Bone marrow (tissue), 2 donors: ENCODE measurements at regions not wholly inside any gene's neighbourhood (a gene's known extent, or its start where the extent isn't known, plus 50 kb on each side); places are given as distances from the start of the nearest gene placed in this dataset.
A peak's percentile ranks its signal among the peaks of the same experiment; 100 is the strongest.

Experiments used
- DNase-seq, 2 donors: peaks; one replicate each; lab custom pipeline; 2025; lab: John Stamatoyannopoulos, UW

DNA sequence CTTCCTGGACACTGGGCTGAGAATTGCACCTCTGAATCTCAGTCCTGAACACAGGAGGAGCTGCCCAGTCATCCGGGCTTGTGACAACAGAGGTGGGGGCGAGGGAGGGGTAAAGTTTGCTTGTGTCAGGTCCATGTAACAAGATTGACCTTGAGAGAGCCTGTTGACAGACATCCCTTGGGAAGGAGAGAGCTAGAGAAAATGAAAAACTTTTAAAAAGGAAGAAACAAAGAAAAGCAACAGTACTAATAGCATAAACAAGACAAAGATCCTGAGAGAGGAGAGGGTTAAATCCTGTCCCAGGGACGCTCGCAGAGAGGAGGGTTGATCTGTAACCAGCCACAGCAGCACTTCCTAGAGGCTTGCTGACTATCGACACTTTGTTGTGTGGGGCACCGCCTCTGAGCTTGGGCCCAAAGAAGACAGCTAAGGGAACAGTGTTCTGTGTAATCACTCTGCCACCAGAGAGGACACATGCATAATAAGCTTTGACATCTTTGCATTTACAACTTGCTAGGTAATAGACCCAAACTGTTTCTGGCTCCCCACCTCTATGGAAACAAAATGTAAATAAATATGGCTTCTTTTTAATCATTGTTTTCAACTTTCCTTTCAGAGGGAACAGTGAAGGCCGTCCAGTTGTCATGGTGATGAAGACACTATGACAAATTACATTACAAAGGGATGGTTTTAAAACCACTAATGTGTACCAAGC is 363.7 kb downstream of the CSNK1G3 start:
- DNase-seq = no peak

DNA sequence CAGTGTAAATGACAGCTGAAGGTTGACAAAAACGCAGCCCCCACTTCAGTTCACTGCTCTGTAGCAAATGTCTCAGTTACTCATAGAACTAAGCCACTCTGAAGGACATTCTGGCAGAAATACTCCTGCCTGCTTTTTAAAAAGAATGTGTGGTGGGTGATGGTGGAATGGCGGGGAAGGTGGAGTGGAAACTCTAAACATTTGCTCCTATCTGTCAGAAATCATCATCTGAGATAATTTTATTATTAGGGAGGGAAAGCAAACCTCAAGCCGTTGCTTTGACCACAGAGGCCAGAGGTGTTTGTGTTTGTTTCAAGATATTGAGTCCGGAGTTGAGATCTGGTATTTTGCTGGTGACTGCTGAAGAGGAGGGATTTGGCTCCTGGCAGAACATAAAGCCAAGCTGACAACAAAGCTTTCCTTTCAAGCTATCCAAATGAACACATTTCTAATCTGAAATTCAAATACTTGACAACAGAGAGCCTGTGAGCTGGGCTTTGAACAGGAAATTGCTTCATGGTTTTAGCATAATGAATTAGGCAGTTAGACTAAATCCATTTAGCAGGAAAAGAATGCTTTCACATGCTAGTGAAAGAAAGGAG is 362.7 kb downstream of the CSNK1G3 start:
- no peak for DNase-seq

DNA sequence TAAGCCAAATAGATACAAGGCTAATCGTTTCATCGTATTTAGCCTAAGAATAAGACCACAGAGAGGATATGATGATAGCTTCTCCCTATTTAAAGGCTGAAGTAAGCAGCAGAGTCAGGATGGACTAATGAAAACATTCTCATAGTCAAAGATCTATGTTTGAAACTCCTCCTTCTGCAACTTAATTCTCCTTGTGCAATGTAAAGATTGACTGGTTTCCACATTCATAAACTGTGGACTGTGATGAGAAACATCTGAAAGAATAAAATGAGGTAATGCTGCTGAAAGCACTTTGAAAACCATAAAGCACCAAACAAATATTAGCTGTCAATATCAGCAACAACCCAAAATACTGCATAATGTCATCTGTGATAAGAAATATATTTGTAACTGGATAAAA is 361.9 kb downstream of the CSNK1G3 start:
- DNase-seq = no peak

DNA sequence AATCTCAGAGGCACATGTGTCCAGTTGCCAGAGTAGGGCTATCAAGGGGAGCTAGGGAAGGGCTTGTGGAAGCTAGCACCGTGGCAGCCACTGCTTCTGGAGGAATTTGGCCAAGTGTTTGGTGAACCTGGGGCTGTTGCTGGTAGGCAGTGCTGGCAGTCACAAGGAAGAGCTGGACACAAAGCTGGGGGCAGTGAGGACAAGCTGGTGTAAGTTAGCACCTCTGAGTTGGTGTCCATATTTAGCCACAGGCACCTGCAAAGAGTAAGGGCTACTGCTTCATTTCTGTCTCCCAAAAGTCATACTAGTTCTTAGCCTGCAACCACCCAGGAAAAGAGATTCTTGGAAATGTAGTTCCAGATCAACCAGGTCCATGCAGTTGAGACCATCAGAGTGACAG is 359.4 kb downstream of the CSNK1G3 start:
- DNase-seq = no peak

DNA sequence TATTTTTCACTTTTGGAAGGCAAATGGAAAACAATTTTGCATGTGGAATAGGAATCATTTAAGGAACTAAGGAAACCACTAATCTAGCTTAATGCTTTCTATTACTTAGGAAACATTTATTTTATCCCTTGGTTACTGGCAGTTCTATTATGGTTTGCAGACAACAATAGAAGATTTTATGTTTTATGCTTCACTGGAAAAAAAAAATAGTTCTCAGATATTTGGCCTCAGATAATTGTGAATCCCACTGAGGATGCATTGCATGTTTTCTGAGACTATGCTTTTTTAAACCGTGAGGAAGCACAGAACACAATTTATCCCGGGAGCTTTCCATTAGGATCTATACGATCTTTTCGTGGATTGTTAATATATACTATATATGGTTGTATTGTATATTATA is 356.9 kb downstream of the CSNK1G3 start:
- no peak for DNase-seq

DNA sequence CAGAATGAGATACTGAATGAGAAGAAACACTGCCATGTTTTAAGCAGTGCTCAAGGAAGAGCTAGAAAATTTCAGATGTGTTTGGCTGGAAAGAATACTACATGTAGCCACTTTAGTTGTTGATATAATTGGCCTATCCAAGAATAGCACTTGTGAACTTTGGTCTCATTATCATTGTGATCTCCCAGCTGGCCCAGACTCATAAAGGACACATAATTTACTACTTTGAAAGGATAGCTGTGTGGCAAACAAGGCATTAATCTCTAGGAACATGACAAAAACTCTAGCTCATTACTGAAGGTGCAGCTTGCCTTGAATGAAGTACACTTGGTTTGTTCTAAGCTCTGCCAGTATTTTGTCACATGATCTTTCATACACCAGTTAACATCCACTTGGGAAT is 356.3 kb downstream of the CSNK1G3 start:
- no peak for DNase-seq

DNA sequence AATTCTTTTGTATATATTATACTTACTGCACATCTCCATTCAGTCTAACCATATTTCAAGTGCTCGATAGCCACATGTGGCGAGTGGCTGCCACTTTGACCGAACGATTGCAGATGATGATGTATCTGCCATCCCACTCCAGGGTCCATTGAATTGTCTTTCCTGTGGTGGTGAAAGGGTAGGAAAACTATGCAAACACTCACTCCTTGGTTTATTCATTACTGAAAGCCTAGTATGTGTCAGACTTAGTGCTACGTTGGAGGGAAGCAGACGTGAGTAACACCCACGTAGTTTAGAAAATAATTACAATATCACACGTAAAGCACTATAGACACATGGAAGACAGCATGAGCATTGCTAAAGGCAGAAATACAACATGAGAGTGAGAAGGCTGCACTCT is 353.7 kb downstream of the CSNK1G3 start:
- no peak for DNase-seq

DNA sequence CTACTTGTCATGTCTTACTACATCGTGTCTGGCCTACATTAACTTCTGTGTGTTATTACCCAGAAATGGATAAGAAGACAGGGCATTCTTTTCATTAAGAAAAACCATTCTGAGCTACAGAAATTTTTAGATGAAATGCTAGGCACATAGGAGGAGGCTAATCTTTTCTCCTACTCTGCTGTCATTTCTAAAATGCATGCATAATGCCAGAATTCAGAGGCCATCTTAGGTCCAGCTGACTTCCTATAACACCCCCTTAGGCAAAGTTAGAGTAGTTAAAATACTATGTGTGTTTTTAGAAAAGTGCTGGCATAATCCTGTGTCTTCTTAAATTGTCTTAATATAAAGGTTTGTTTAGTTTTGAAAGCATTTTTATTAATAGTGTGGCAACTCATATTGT is 352.6 kb downstream of the CSNK1G3 start:
- DNase-seq = no peak

DNA sequence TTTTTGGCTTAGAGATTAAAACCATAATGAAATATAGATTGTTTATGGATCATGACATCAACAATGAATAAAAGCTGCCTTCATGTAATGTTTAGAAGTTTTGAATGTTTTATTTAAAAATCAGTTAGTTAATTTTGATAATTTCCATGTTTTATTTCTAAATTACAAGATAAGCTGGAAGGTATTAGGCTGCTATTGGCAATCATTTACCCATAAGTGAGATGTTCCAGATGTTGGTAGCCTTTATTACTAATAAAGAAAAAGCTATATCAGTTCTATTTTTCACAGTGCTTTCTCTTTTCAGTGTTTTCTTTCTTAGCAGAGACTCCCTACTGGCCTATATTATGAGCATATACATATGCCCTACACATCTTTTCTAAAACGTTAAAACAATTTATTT is 347.0 kb downstream of the CSNK1G3 start:
- DNase-seq = no peak

DNA sequence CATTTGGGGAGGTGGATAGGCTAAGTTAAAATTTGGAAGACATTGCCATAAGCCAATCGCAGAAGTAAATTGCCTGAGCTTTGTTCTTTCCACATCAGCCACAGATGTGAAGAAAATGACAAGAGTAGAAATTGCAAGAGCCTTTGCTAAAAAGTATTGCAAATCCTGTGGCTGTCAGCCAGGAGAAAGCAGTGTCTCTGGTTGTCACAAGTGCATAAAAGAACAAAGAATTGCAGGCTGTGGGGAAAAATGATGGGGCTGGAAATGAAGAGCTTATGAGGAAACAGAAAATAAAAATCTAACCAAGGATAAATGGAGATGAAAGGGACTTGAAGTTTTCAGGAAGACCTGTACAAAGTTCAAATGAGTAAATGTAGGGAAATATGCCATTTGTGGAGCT is 344.8 kb downstream of the CSNK1G3 start:
- DNase-seq = no peak

DNA sequence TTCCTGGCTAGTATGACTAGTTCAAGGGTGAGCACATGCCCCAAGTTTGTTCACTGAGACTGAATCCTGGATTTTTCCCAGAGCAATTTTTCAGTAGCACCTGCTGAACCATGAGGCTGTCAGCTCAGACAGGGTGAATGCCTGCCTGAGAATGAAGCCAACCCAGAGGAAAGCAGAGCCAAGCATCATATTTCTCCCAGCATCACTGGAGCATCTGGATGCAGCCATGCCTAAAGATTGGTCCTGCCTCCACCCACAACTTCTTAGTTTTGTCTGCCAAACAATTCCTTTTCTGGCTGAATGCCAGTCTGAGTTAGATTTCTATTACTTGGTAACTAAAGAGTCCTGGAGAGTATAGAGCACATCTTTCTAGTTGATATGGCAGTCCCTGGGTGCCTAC is 343.6 kb downstream of the CSNK1G3 start:
- DNase-seq = no peak

DNA sequence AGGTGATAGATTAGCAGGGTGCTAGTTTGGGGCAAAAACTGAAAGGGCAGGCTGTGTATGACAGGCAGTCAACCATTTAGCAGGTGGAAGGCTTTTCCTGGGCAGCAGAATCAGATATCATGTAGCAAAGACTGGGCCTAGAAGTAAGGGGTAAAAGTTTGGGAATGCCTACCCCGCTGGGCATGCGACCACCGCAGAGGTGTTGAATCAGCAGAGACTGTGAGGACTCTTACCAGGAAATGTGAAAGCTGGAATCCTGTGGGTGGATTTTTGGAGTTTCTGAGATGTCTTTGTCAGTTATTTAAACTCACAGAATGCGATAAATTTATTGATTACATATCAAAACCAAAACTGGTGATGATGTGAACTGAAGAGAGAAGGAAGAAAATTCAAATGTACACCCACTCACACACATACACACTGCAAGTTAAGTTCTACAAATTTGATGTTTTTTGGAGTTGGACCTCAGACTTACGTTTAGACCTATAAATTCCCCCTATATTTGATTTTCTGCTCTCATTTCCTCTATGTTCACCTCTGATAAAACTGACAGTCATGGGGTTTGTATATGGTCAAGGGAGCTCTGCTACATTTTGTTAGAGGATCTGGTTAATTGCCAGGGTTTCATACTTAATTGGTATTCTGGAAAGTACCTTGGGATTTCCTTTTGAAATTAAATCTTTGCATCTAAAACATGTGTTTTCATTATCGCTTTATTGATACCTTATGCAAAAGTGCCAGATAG is 333.6 kb downstream of the CSNK1G3 start:
- no peak for DNase-seq

DNA sequence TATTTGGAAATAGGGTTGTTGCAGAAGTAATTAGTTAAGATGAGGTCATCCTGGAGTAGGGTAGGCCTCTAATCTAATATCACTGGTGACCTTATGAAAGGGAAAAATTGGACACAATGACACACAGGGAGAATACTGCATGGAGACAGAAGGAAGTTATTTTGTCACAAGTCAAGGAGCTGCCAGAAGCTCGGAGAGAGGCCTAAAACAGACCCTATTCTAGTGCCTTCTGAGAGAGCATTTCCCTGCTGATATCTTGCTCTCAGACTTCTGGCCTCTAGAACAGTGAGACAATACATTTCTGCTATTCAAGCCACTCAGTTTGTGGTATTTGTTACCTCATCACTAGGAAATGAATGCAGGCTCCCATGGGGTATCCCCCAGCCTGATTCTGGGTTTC is 332.9 kb downstream of the CSNK1G3 start:
- DNase-seq = no peak

DNA sequence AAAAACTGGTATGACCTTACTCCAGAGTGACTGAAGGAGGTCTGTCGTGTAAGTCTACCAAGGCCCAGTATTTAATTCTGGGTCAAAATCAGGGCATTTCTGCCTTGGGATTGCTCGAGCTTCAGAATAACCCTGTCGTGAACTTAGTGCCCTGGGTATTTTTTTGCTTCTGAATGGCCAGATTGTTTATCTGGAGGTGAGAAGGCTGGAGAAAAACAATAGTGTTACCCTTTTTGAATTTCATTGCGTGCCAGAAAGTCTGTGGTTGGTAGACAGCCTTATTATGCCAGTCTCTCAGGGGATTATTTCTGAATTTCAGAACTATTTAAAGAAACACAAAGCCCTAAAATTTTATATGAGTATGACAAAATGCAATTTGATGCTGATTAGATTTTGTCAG is 323.4 kb downstream of the CSNK1G3 start:
- no peak for DNase-seq

DNA sequence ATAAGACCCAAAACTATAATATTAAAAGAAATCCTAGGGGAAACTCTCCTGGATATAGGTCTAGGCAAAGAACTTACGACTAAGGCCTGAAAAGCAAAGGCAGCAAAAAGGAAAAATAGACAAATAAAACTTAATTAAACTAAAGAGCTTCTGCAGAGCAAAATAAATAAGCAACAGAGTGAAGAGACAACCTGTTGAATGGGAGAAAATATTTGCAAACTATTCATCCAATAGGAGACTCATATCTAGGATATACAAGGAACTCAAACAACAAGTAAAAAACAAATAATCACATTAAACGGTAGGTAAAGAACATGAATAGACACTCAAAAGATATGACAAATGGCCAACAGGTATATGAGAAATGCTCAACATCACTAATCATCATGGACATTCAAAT is 318.6 kb downstream of the CSNK1G3 start:
- no peak for DNase-seq

DNA sequence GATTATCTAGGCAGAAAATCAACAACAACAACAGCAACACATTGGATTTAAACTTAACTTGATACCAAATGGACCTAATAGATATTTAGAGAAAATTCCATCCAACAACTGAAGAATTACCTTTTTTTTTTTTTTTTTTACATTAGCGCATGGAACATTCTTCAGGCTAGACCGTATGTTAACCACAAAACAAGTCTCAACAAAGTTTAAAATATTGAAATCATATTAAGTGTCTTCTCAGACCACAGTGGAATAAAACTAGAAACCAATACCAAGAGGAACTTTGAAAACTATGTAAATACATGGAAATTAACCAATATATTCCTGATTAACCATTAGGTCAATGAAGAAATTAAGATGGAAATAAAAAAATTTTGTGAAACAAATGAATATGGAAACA is 315.8 kb downstream of the CSNK1G3 start:
- DNase-seq = no peak

DNA sequence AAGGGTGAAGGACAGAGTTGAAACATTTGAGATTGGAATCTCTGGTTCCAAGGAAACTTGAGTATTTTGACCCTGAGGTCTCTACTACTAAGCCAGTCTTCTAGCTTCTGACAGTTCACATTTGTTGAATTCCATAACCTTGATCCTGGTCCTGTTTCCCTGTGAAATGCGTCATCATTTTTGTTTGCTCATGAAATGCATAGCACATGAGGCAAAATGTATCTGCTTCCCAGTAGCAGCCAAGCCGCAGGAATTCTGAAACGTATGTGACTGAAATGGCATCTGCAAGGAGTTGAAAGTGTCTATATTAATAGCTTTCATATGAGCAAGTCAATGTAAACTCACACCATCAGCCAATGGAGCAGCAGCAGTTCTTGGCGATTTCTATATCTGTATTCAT is 307.9 kb downstream of the CSNK1G3 start:
- DNase-seq = no peak

DNA sequence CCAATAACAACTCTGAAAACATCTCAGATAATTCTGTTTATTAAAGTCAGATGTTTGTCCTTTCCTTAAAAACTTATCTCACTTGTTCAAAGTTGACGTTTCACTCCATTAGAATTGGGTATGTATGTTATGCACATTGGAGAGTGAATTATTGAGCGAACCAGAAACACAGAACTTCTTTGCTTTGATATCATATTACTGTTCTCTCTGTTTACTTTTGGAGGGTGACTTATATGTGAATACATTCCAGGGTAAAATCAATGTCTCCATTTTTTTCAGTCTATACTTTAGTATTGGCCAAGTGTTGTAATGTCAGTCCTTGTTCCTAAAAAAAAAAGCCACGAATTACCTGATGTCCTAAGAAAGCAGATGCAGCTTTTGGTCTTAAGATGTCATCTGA is 307.4 kb downstream of the CSNK1G3 start:
- no peak for DNase-seq

DNA sequence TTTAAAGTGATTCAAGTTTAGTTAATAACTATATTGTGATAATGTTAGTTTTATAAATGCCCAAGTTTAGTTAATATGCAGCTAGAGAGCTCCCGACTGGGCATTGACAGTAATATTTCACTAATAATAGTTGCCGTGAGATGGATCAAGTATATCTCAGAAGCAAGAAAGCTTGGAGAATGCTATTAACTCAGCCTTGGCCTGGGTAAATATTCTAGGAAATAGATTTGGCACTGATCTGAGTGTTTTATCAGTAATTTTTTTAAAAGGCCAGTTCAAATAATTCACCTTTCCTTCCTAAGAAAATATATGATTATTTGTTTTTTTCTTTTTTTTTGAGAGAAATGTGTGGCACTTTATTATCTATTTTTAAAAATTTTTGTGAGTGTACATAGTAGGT is 305.3 kb downstream of the CSNK1G3 start:
- no peak for DNase-seq

DNA sequence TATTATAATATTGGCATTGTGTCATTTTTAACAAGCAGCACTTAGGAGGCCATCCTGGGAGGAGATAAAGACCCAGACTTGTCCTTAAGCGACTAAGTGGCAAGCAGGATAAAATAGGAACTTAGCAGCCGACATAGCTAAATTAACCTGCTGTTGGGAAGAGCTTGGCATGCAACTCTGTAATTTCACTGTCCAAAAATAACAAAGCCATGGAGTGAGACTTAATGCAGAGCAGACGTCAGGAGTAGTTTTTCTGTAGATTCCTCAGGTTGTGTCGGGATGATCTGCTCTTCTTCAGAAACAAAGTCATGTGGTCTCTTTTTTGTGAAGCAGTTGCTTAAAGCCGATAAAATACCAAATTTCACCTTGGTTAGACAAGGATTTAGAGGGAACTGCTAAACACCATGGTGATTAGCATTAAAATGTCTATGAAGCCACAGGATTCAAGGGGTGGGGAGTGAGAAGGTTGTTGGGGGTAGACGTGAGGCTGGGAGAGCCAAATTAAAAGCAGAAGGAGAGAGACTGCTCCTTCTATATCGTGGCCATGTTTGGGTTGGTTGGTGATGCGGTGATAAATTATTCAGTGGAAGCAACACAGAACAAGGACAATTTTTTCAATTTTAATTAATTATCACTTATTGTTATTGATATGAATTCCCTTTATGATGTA is 303.0 kb downstream of the CSNK1G3 start:
- DNase-seq = no peak

DNA sequence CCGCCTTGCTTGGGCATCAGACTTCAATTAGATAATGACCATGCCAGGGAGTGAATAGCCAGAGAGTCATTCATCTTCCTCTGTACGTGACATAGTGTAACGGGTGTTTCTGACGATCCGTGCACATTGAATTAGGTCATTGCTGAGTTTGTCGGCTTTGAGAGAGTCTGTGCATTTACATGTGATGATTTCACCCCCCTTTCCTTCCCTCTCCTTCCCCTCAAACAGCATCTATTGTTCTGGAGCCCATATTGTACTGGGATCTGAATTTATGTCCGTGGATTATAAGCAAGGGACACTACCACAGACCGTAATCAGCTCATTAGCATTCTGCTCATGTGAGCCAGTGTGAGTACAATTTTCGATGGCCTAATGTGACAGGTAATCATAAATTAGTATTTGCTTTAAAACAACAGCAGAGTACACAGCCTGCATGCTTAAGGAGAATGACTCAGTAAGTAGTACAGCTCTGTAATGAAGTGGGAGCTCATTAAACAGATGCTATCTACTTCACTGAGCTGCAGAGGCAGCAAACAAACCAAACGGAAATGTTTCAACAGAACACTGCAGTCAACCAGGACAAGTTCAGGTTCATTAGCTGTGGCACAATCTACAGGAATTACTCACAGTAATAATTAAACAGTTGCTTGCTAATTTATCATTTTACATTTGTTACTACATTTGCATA is 302.1 kb downstream of the CSNK1G3 start:
- peak in 1 of 2 donors; percentile 56 for DNase-seq

DNA sequence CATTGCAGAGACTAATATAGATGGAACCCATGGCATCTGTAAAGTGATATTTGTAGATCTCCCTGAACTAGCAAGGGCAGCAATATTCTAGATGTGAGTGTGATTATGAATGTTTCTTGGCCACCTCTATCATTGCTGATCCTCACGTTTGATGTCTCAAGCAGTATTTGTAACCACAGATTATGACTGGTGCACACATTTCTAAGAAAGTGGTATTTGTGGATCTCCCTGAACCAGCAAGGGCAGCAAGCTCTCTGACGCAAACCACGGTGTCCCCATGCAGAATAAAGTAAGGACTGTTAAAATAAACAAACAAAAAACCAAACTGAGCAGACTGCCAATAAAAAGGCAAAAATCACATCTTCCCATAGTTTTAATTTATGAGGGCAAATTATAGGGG is 301.3 kb downstream of the CSNK1G3 start:
- DNase-seq = no peak
